MM.1S (cell line): ENCODE measurements at regions not wholly inside any gene's neighbourhood (a gene's known extent, or its start where the extent isn't known, plus 50 kb on each side); places are given as distances from the start of the nearest gene placed in this dataset.

ENCODE experiments used
- DNase-seq: peaks from one replicate; pipeline ENCODE4 v3.0.0-alpha.2; 2015
- H2AFZ ChIP-seq: fragments of 300-600 bp; sonication (generic); 2 replicates; pipeline ENCODE4 v1.6.0; 2016; ENCODE audit warnings: antibody characterized with exemption, low read length
- H3F3A ChIP-seq: fragments of 300-600 bp; sonication (generic); 2 replicates; pipeline ENCODE4 v1.6.1; 2016; ENCODE audit warnings: mild to moderate bottlenecking, antibody characterized with exemption, low read length, moderate library complexity, mixed read lengths; ENCODE audit not compliant: insufficient read depth
- H3K27ac ChIP-seq: fragments of 300-600 bp; sonication (generic); 2 replicates; pipeline ENCODE4 v1.5.1; 2016; ENCODE audit warnings: mild to moderate bottlenecking, low read length
- H3K27me3 ChIP-seq: fragments of 300-600 bp; sonication (generic); replicated peaks from 2 replicates; pipeline ENCODE4 v1.6.0; 2016; ENCODE audit warnings: low read length; ENCODE audit not compliant: insufficient read depth
- H3K36me3 ChIP-seq: fragments of 300-600 bp; sonication (generic); replicated peaks from 2 replicates; pipeline ENCODE4 v1.6.1; 2016; ENCODE audit warnings: mild to moderate bottlenecking, low read length, mixed read lengths; ENCODE audit not compliant: insufficient read depth
- H3K4me1 ChIP-seq: fragments of 300-600 bp; sonication (generic); 2 replicates; pipeline ENCODE4 v1.6.1; 2016; ENCODE audit warnings: low read length, mixed read lengths
- H3K4me2 ChIP-seq: fragments of 300-600 bp; sonication (generic); 2 replicates; pipeline ENCODE4 v1.6.0; 2016; ENCODE audit warnings: low read depth, low read length
- H3K4me3 ChIP-seq: fragments of 300-600 bp; sonication (generic); 2 replicates; pipeline ENCODE4 v1.5.1; 2016; ENCODE audit warnings: low read length, mixed read lengths
- H3K79me2 ChIP-seq: fragments of 300-600 bp; sonication (generic); 2 replicates; pipeline ENCODE4 v1.6.1; 2016; ENCODE audit warnings: mixed run types, low read length, mixed read lengths
- H3K9ac ChIP-seq: fragments of 300-600 bp; sonication (generic); 2 replicates; pipeline ENCODE4 v1.6.1; 2016; ENCODE audit warnings: low read length, mixed read lengths
- H3K9me2 ChIP-seq: fragments of 300-600 bp; sonication (generic); replicated peaks from 2 replicates; pipeline ENCODE4 v1.6.1; 2016; ENCODE audit warnings: mild to moderate bottlenecking, low read length, mixed read lengths; ENCODE audit not compliant: insufficient read depth
- H3K9me3 ChIP-seq: fragments of 300-600 bp; sonication (generic); replicated peaks from 2 replicates; pipeline ENCODE4 v1.6.1; 2016; ENCODE audit warnings: mild to moderate bottlenecking, low read length, mixed read lengths; ENCODE audit not compliant: insufficient read depth
- H4K20me1 ChIP-seq: fragments of 300-600 bp; sonication (generic); 2 replicates; pipeline ENCODE4 v1.6.1; 2016; ENCODE audit warnings: mild to moderate bottlenecking, low read length, moderate library complexity, mixed read lengths; ENCODE audit not compliant: insufficient read depth
- CTCF ChIP-seq: fragments of 300-600 bp; sonication (generic); IDR thresholded peaks from 2 replicates; pipeline ENCODE4 v1.5.1; 2016; ENCODE audit warnings: antibody characterized with exemption, low read length, mixed read lengths
- EZH2 ChIP-seq: fragments of 300-600 bp; sonication (generic); optimal IDR thresholded peaks from 2 replicates; pipeline ENCODE3; 2017; ENCODE audit warnings: low read depth, mild to moderate bottlenecking, antibody characterized with exemption, low read length, mixed read lengths
- EZH2phosphoT487 ChIP-seq: fragments of 300-600 bp; sonication (generic); IDR thresholded peaks from 2 replicates; pipeline ENCODE4 v1.6.1; 2018; ENCODE audit warnings: antibody characterized with exemption, low read length

- Histone ChIP-seq H3K27me3 (peaks cover 94% of the 10 kb centered on the region), H3K27ac (no peak overlapping the region), H3K9ac (no peak overlapping the region), H3K36me3 (no peaks in the 10 kb centered on the region), H3K4me1 (no peaks in the 10 kb centered on the region), H2AFZ (no peak overlapping the region), H3K4me3 (no peak overlapping the region), H3K9me3 (no peaks in the 10 kb centered on the region), H3F3A (no peaks in the 10 kb centered on the region), H3K79me2 (no peaks in the 10 kb centered on the region), H3K4me2 (no peak overlapping the region), H4K20me1 (no peaks in the 10 kb centered on the region), H3K9me2 (no peaks in the 10 kb centered on the region)
- TF ChIP-seq EZH2phosphoT487: no peak
- TF ChIP-seq EZH2: no peak
- TF ChIP-seq CTCF: no peak
- no peak for DNase-seq
Measured at GRCh38 chr1:3976821-3977220, 76.7 kb upstream of the C1orf174 start.

GRCh38 chr1:3978196-3978989, 78.3 kb upstream of the C1orf174 start:
- no peaks in the 10 kb centered on the region for H3K9me3 ChIP-seq
- no peaks in the 10 kb centered on the region for H3F3A ChIP-seq
- no peaks in the 10 kb centered on the region for H3K79me2 ChIP-seq
- H3K9me2 ChIP-seq: no peaks in the 10 kb centered on the region
- DNase-seq: no peak
- H3K4me2 ChIP-seq: no peak overlapping the region
- H3K36me3 ChIP-seq: no peaks in the 10 kb centered on the region
- H3K4me1 ChIP-seq: no peaks in the 10 kb centered on the region
- no peak overlapping the region for H3K27ac ChIP-seq
- H2AFZ ChIP-seq: no peak overlapping the region
- no peaks in the 10 kb centered on the region for H4K20me1 ChIP-seq
- no peak overlapping the region for H3K9ac ChIP-seq
- H3K4me3 ChIP-seq: no peak overlapping the region
- peaks cover 94% of the 10 kb centered on the region for H3K27me3 ChIP-seq
- TF ChIP-seq EZH2phosphoT487: no peak
- TF ChIP-seq EZH2: no peak
- no peak for TF ChIP-seq CTCF

GRCh38 chr1:3978990-3979325, 78.9 kb upstream of the C1orf174 start:
- no peaks in the 10 kb centered on the region for H4K20me1 ChIP-seq
- H3K27me3 ChIP-seq: peaks cover 94% of the 10 kb centered on the region
- no peak overlapping the region for H3K27ac ChIP-seq
- H3K4me2 ChIP-seq: no peak overlapping the region
- TF ChIP-seq EZH2phosphoT487 (no peak), EZH2 (no peak), CTCF (no peak)
- H3K4me3 ChIP-seq: no peak overlapping the region
- no peak overlapping the region for H3K9ac ChIP-seq
- H3K36me3 ChIP-seq: no peaks in the 10 kb centered on the region
- H3K4me1 ChIP-seq: no peaks in the 10 kb centered on the region
- no peak for DNase-seq
- no peaks in the 10 kb centered on the region for H3K79me2 ChIP-seq
- H3K9me3 ChIP-seq: no peaks in the 10 kb centered on the region
- no peaks in the 10 kb centered on the region for H3K9me2 ChIP-seq
- H3F3A ChIP-seq: no peaks in the 10 kb centered on the region
- no peak overlapping the region for H2AFZ ChIP-seq
